SK-N-SH (cell line): ENCODE measurements at regions not wholly inside any gene's neighbourhood (a gene's known extent, or its start where the extent isn't known, plus 50 kb on each side); places are given as distances from the start of the nearest gene placed in this dataset.
"Not testable (repeated sequence)": the region's sequence is repeated elsewhere in the genome, so short reads cannot be mapped to it uniquely, and the experiment has no call there.

Source experiments
- CTCF ChIA-PET: fragments of 300-600, 350-600 bp; formaldehyde crosslinking; extraction: SDS; loops from one replicate; lab custom pipeline; 2021; lab: Yijun Ruan, JAX
- POLR2A ChIA-PET: fragments of 350-600 bp; sonication (Branson Sonifier 250); formaldehyde crosslinking; extraction: SDS; loops from one replicate; lab custom pipeline; 2020; ENCODE audit warnings: antibody characterized with exemption, inconsistent platforms; lab: Yijun Ruan, JAX
- DNase-seq: peaks from one replicate; pipeline ENCODE4 v3.0.0; 2012
- H2AFZ ChIP-seq: fragments of 200-600 bp; sonication (generic); 2 replicates; pipeline ENCODE4 v1.8.1; 2016; ENCODE audit warnings: antibody characterized with exemption, mild to moderate bottlenecking, low read depth
- H3F3A ChIP-seq: fragments of 200-600 bp; sonication (generic); replicated peaks from 2 replicates; pipeline ENCODE3; 2016; ENCODE audit warnings: antibody characterized with exemption, mild to moderate bottlenecking; ENCODE audit not compliant: insufficient read depth
- H3K27ac ChIP-seq, 2 experiments: fragments of 200-500 bp in 1 of 2; fragments of 200-600 bp in 1 of 2; sonication (Bioruptor generic) in 1 of 2; sonication (generic), shearing (Covaris generic) in 1 of 2; 2 replicates each; pipeline versions ENCODE4 v1.5.1 to v1.6.1; 2014 to 2016; ENCODE audit warnings: low read depth in 2 of 2, inconsistent platforms in 1 of 2, low read length in 1 of 2, mild to moderate bottlenecking in 1 of 2, mixed read lengths in 1 of 2
- H3K27me3 ChIP-seq: fragments of 200-600 bp; sonication (generic), shearing (Covaris generic); 2 replicates; pipeline ENCODE4 v1.6.1; 2016; ENCODE audit warnings: mixed run types; ENCODE audit not compliant: insufficient read depth
- H3K36me3 ChIP-seq, 2 experiments: fragments of 200-500 bp in 1 of 2; fragments of 200-600 bp in 1 of 2; sonication (Bioruptor generic) in 1 of 2; sonication (generic) in 1 of 2; replicated peaks in 1 of 2; 2 replicates each; pipeline versions ENCODE3 to v1.5.1; 2014 to 2016; ENCODE audit warnings: low read length in 1 of 2, mild to moderate bottlenecking in 1 of 2; ENCODE audit not compliant: insufficient read depth in 2 of 2, control insufficient read depth in 1 of 2
- H3K4me1 ChIP-seq, 2 experiments: fragments of 200-500 bp in 1 of 2; fragments of 200-600 bp in 1 of 2; sonication (Bioruptor generic) in 1 of 2; sonication (generic), shearing (Covaris generic) in 1 of 2; 2 replicates each; pipeline versions ENCODE4 v1.5.1 to v1.6.1; 2014 to 2016; ENCODE audit warnings: low read depth in 1 of 2, low read length in 1 of 2, mixed run types in 1 of 2; ENCODE audit not compliant: insufficient read depth in 2 of 2, control insufficient read depth in 1 of 2
- H3K4me2 ChIP-seq: fragments of 200-600 bp; sonication (generic), shearing (Covaris generic); 2 replicates; pipeline ENCODE4 v1.6.1; 2017; ENCODE audit warnings: mixed run types
- H3K4me3 ChIP-seq, 2 experiments: fragments of 200-500 bp in 1 of 2; fragments of 200-600 bp in 1 of 2; sonication (Bioruptor generic) in 1 of 2; sonication (generic), shearing (Covaris generic) in 1 of 2; 2 replicates each; pipeline versions ENCODE4 v1.5.1 to v1.8.1; 2014 to 2016; ENCODE audit warnings: low read depth in 2 of 2, inconsistent platforms in 1 of 2, low read length in 1 of 2, mild to moderate bottlenecking in 1 of 2, mixed read lengths in 1 of 2, moderate library complexity in 1 of 2
- H3K79me2 ChIP-seq: fragments of 200-600 bp; sonication (generic); 2 replicates; pipeline ENCODE4 v1.8.1; 2017; ENCODE audit warnings: mild to moderate bottlenecking; ENCODE audit not compliant: insufficient read depth
- H3K9ac ChIP-seq: fragments of 200-600 bp; sonication (generic); 2 replicates; pipeline ENCODE4 v1.6.1; 2017; ENCODE audit warnings: mixed run types
- H3K9me2 ChIP-seq: fragments of 200-600 bp; sonication (generic); 2 replicates; pipeline ENCODE4 v1.6.1; 2017; ENCODE audit warnings: mixed run types
- H3K9me3 ChIP-seq: fragments of 200-600 bp; sonication (generic); 2 replicates; pipeline ENCODE4 v1.6.1; 2017; ENCODE audit warnings: mixed run types, mild to moderate bottlenecking, moderate library complexity
- H4K20me1 ChIP-seq: fragments of 200-600 bp; sonication (generic); 2 replicates; pipeline ENCODE4 v1.6.1; 2017; ENCODE audit warnings: mild to moderate bottlenecking, mixed run types; ENCODE audit not compliant: insufficient read depth
- CHD2 ChIP-seq: fragments of 150-350 bp; IDR thresholded peaks from 2 replicates; pipeline ENCODE4 v1.6.1; 2018; ENCODE audit warnings: low read length; ENCODE audit not compliant: partially characterized antibody
- ELF1 ChIP-seq: IDR thresholded peaks from 2 replicates; pipeline ENCODE4 v1.4.0; 2012
- EP300 ChIP-seq, 2 experiments: IDR thresholded peaks; 2 replicates each; pipeline versions ENCODE4 v1.4.0 to v1.6.1; 2012; ENCODE audit warnings: borderline replicate concordance in 1 of 2, low read depth in 1 of 2, low read length in 1 of 2
- EZH2phosphoT487 ChIP-seq: fragments of 200-600 bp; sonication (generic); IDR thresholded peaks from 2 replicates; pipeline ENCODE4 v1.6.1; 2017; ENCODE audit warnings: low read depth, mixed run types, mild to moderate bottlenecking, antibody characterized with exemption, moderate library complexity, borderline replicate concordance
- FOXJ3 ChIP-seq: sonication (generic); formaldehyde crosslinking; IDR thresholded peaks from 2 replicates; pipeline ENCODE4 v1.5.1; 2020; ENCODE audit warnings: mild to moderate bottlenecking, missing genetic modification reagents
- FOXM1 ChIP-seq: IDR thresholded peaks from 2 replicates; pipeline ENCODE4 v1.4.0; 2012; ENCODE audit warnings: low read depth, mild to moderate bottlenecking
- GABPA ChIP-seq: IDR thresholded peaks from 2 replicates; pipeline ENCODE4 v1.4.0; 2012; ENCODE audit warnings: low read depth, mild to moderate bottlenecking
- GATA2 ChIP-seq: sonication (generic); formaldehyde crosslinking; IDR thresholded peaks from 2 replicates; pipeline ENCODE4 v1.5.0; 2020; ENCODE audit warnings: mild to moderate bottlenecking, missing genetic modification reagents
- JUND ChIP-seq: IDR thresholded peaks from 2 replicates; pipeline ENCODE4 v1.4.0; 2012
- MXI1 ChIP-seq: IDR thresholded peaks from 2 replicates; pipeline ENCODE4 v1.6.1; 2012; ENCODE audit warnings: mild to moderate bottlenecking, low read depth, low read length, improper control_type of control experiment
- NFIC ChIP-seq: IDR thresholded peaks from 2 replicates; pipeline ENCODE4 v1.4.0; 2012; ENCODE audit warnings: borderline replicate concordance
- PBX3 ChIP-seq: IDR thresholded peaks from 2 replicates; pipeline ENCODE4; 2012
- RCOR1 ChIP-seq: fragments of 150-350 bp; IDR thresholded peaks from 2 replicates; pipeline ENCODE4 v1.6.1; 2017; ENCODE audit warnings: antibody characterized with exemption, low read length
- SMC3 ChIP-seq: IDR thresholded peaks from 2 replicates; pipeline ENCODE4 v1.6.1; 2012; ENCODE audit warnings: low read depth, low read length, improper control_type of control experiment
- TCF12 ChIP-seq: IDR thresholded peaks from 2 replicates; pipeline ENCODE4 v1.4.0; 2012
- TEAD4 ChIP-seq: IDR thresholded peaks from 2 replicates; pipeline ENCODE4 v1.4.0; 2012; ENCODE audit warnings: mild to moderate bottlenecking, borderline replicate concordance; ENCODE audit not compliant: insufficient read depth
- USF2 ChIP-seq: fragments of 150-350 bp; IDR thresholded peaks from 2 replicates; pipeline ENCODE4 v1.6.1; 2017; ENCODE audit warnings: antibody characterized with exemption, low read length, low read depth, borderline replicate concordance
- YY1 ChIP-seq: IDR thresholded peaks from 2 replicates; pipeline ENCODE4 v1.4.0; 2012; ENCODE audit warnings: low read depth, mild to moderate bottlenecking
- WGBS: methylation state at CpG from one replicate; pipeline ENCODE4 v1.1.6; 2017; ENCODE audit warnings: low lambda C conversion rate; 5-methylcytosine and 5-hydroxymethylcytosine counted together
- TF ChIP-seq, protein P1 (sequence below): fragments of 150-350 bp; IDR thresholded peaks from 2 replicates; pipeline ENCODE4 v1.6.1; 2016; ENCODE audit warnings: mild to moderate bottlenecking, low read depth, low read length

DNA sequence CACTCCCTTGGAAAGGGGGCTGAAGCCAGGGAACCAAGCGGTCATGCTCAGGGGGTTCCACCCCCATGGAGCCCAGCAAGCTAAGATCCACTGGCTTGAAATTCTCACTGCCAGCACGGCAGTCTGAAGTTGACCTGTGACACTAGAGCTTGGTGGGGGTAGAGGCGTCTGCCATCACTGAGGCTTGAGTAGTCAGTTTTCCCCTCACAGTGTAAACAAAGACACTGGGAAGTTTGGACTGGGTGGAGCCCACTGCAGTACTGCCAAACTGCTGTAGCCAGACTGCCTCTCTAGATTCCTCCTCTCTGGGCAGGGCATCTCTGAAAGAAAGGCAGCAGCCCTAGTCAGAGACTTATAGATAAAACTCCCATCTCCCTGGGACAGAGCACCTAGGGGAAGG, 215.6 kb upstream of the USP24 start:
- H3K79me2 ChIP-seq, DNase-seq, H3K9ac ChIP-seq, H3K27me3 ChIP-seq, H2AFZ ChIP-seq, POLR2A ChIA-PET, H3K9me3 ChIP-seq, CTCF ChIA-PET, H4K20me1 ChIP-seq, H3K4me2 ChIP-seq, H3K4me3 ChIP-seq, H3K9me2 ChIP-seq, H3K36me3 ChIP-seq: not testable (repeated sequence)
- Histone ChIP-seq H3K27ac (peak overlapping the region in 1 of 2 experiments; percentile 92; a peak in 1 of 4 replicates), H3F3A (peaks cover 10% of the 10 kb centered on the region), H3K4me1 (peaks cover 9 to 22% of the 10 kb centered on the region in 2 experiments; a peak in 3 of 4 replicates)
- 100% methylated on average over 3 of the region's 3 CpGs for WGBS

- POLR2A ChIA-PET, DNase-seq, H3K79me2 ChIP-seq, H4K20me1 ChIP-seq, H3K9me2 ChIP-seq, H3K4me3 ChIP-seq, CTCF ChIA-PET, H3K9me3 ChIP-seq, H2AFZ ChIP-seq, H3K36me3 ChIP-seq, H3K27me3 ChIP-seq: not testable (repeated sequence)
- H3K4me2 ChIP-seq = peak overlapping the region; percentile 55
- H3K27ac ChIP-seq = peak overlapping the region; percentile 58 to 92
- 91% methylated on average over 8 of the region's 8 CpGs for WGBS
- H3K4me1 ChIP-seq = peaks cover 9 to 22% of the 10 kb centered on the region in 2 experiments; a peak in 3 of 4 replicates
- peaks cover 10% of the 10 kb centered on the region for H3F3A ChIP-seq
- 0 out of 2 replicates have a peak overlapping the region, but pooled peaks have one; percentile 11 for H3K9ac ChIP-seq
These were observed 215.0 kb upstream of the USP24 start for GRCh38 chr1:55430206-55430605.

DNA sequence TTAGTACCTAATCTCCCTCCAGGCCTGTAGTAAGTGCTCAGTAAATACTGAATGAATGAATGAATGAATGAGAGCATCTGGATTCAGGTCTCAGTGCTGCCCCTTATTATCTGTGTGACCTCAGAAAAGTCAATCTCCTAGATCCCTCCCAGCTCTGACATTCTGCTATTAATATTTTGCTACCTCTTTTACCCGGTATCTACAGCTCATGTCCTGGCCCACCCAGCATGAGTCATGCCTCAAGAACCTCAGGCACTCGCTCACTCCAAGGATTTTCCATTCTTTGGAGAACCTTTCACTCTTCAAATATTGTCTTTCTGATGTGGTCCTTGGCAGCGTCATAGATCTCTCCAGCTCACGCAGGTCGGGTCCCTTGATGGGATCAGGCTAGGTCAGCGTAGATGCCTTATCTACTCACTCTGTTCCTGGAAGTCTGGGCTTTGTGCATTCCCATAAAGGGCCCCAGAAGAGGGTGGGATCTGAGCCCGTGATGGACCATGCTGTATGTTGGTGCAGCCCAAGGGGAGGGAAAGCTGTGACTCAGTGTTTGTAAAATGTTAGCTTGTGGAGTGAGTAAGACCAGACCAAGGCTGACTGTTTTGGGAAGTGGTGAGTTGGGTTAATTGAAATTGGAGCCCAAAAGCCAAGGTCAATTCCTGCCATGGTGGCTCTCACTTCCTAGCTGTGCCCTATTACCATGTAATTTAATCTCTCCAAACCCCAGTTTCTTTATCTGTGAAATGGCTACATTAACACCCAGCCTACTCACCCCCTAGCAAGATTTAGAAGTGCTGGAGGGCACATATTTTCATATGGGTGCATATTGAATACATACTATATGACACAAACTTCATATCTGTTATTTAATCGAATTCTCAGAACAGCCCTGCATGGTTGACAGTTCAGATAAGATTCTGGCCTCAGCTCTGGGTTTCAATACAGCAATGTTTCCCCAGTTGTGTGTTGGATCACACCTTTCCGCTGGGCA, 214.1 kb upstream of the USP24 start:
- Histone ChIP-seq H3K4me1 (peaks cover 9 to 22% of the 10 kb centered on the region in 2 experiments; a peak in 3 of 4 replicates), H2AFZ (no peak overlapping the region), H3K9me3 (no peaks in the 10 kb centered on the region), H3K4me3 (no peak overlapping the region), H3K36me3 (no peaks in the 10 kb centered on the region), H3F3A (peaks cover 10% of the 10 kb centered on the region), H3K27me3 (no peaks in the 10 kb centered on the region), H3K4me2 (peak overlapping the region; percentile 55), H4K20me1 (no peaks in the 10 kb centered on the region), H3K79me2 (no peaks in the 10 kb centered on the region), H3K9ac (peak overlapping the region; percentile 38; the same call in 1 of the 2 replicates), H3K9me2 (no peaks in the 10 kb centered on the region), H3K27ac (peak overlapping the region; percentile 64 to 92; a peak in 3 of 4 replicates)
- CTCF ChIA-PET = interaction anchor here (1.3 kb wide), 2 partner anchors 9 to 11 kb away, joined by 3 to 4 read pairs; no protein-coding TSS in a partner anchor
- peak; percentile 5 for DNase-seq
- WGBS = 26% methylated on average over 9 of the region's 9 CpGs
- POLR2A ChIA-PET = no interaction called here
- TF ChIP-seq SMC3 (no peak; the same call in 1 of the 2 replicates), TEAD4 (peak; percentile 99), JUND (peak; percentile 94), GABPA (no peak), GATA2 (no peak), FOXJ3 (CRISPR knock-in tag) (no peak), RCOR1 (no peak), EP300 (IDR thresholded peaks at IDR 0.05; ENCODE audit: borderline replicate concordance in 1 of 2, low read depth in 1 of 2, low read length in 1 of 2) (peak; percentile 30 to 97; a peak in 3 of 4 replicates), EZH2phosphoT487 (no peak), TCF12 (peak; percentile 95), MXI1 (no peak), YY1 (no peak), PBX3 (peak; percentile 87), FOXM1 (peak; percentile 91), USF2 (no peak), CHD2 (no peak), NFIC (peak; percentile 95), ELF1 (peak; percentile 60)
- TF ChIP-seq, protein P1, sequence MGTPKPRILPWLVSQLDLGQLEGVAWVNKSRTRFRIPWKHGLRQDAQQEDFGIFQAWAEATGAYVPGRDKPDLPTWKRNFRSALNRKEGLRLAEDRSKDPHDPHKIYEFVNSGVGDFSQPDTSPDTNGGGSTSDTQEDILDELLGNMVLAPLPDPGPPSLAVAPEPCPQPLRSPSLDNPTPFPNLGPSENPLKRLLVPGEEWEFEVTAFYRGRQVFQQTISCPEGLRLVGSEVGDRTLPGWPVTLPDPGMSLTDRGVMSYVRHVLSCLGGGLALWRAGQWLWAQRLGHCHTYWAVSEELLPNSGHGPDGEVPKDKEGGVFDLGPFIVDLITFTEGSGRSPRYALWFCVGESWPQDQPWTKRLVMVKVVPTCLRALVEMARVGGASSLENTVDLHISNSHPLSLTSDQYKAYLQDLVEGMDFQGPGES = no peak
